ENCODE measurements at regions not wholly inside any gene's neighbourhood (a gene's known extent, or its start where the extent isn't known, plus 50 kb on each side); places are given as distances from the start of the nearest gene placed in this dataset.

DNA sequence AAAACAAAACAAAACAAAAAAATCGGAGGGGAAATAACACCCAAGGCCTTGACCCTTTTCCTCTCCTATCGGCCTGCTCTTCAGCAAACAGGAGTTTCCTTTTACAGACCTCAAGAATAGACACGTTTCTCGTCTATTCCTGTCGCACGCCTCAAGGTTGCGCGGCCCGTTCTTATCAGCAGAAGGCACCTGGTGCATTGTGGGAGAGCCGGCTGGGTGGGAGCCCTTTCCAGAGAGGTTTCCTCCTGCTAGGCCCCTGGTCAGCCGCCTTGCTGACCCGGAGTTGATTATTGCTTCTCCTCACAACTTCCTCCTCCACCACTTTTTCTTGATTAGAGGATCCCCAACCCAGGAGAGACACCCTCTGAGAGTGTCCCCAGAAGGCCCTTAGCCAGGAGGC, 497.3 kb downstream of the MIAT start:
- Histone ChIP-seq H3K36me3 (ENCODE audit: control insufficient read depth, insufficient read depth, low read length) (no peaks in the 10 kb centered on the region), H3K4me3 (ENCODE audit: low read depth, low read length) (no peak overlapping the region), H3K27me3 (ENCODE audit: control insufficient read depth, insufficient read depth, low read length) (no peaks in the 10 kb centered on the region)
- TF ChIP-seq, protein P1, sequence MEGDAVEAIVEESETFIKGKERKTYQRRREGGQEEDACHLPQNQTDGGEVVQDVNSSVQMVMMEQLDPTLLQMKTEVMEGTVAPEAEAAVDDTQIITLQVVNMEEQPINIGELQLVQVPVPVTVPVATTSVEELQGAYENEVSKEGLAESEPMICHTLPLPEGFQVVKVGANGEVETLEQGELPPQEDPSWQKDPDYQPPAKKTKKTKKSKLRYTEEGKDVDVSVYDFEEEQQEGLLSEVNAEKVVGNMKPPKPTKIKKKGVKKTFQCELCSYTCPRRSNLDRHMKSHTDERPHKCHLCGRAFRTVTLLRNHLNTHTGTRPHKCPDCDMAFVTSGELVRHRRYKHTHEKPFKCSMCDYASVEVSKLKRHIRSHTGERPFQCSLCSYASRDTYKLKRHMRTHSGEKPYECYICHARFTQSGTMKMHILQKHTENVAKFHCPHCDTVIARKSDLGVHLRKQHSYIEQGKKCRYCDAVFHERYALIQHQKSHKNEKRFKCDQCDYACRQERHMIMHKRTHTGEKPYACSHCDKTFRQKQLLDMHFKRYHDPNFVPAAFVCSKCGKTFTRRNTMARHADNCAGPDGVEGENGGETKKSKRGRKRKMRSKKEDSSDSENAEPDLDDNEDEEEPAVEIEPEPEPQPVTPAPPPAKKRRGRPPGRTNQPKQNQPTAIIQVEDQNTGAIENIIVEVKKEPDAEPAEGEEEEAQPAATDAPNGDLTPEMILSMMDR (IDR thresholded peaks at IDR 0.05; ENCODE audit: insufficient read depth, low read length, poor library complexity, severe bottlenecking), result no peak
- no peak for DNase-seq (ENCODE audit: low read depth)

DNA sequence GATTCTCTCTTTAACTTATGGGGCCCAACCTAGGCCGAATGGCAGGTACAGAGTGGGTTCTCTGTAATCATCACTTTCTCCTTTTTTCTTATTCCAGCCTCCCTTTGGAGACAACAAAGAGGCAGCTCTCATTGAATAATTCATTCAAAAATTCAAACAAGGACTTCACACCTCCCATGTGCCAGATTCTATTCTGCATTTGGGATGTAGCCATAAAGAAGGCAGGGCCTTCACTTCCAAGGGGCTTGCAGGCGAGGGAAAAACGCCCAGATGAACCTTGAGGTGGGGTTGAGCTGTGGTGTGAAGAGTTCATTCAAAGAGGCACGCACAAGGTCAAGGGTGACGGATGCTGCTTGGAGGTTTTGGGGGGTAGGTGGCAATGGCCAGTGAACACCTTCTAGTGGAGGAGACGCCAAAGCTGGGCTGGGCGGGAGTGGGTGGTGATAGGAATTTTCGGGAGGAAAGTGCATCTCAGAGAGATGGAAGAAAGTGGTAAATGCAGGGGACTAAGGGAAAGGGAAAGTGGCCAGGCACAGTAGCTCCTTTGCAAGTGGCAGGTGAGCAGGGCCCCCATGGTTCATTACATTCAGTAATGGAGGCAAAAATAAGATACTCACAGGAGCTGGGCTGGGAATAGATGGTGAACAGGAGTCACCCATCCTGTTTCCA, 499.6 kb downstream of the MIAT start:
- Histone ChIP-seq H3K27me3 (ENCODE audit: control insufficient read depth, insufficient read depth, low read length) (no peaks in the 10 kb centered on the region), H3K36me3 (ENCODE audit: control insufficient read depth, insufficient read depth, low read length) (no peaks in the 10 kb centered on the region), H3K4me3 (ENCODE audit: low read depth, low read length) (no peak overlapping the region)
- no peak for DNase-seq (ENCODE audit: low read depth)
- TF ChIP-seq, protein P1 (IDR thresholded peaks at IDR 0.05; ENCODE audit: insufficient read depth, low read length, poor library complexity, severe bottlenecking), result no peak

- DNase-seq (ENCODE audit: low read depth), result no peak
- TF ChIP-seq, protein P1 (IDR thresholded peaks at IDR 0.05; ENCODE audit: insufficient read depth, low read length, poor library complexity, severe bottlenecking), result no peak
- no peaks in the 10 kb centered on the region for H3K36me3 ChIP-seq (ENCODE audit: control insufficient read depth, insufficient read depth, low read length)
- H3K27me3 ChIP-seq (ENCODE audit: control insufficient read depth, insufficient read depth, low read length), result no peaks in the 10 kb centered on the region
- H3K4me3 ChIP-seq (ENCODE audit: low read depth, low read length), result no peak overlapping the region
Observed at GRCh38 chr22:27157666-27158370, 500.4 kb downstream of the MIAT start.

GRCh38 chr22:27159016-27159415, 501.6 kb downstream of the MIAT start:
- TF ChIP-seq, protein P1 (IDR thresholded peaks at IDR 0.05; ENCODE audit: insufficient read depth, low read length, poor library complexity, severe bottlenecking), result no peak
- no peak for DNase-seq (ENCODE audit: low read depth)
- no peaks in the 10 kb centered on the region for H3K36me3 ChIP-seq (ENCODE audit: control insufficient read depth, insufficient read depth, low read length)
- H3K27me3 ChIP-seq (ENCODE audit: control insufficient read depth, insufficient read depth, low read length), result no peaks in the 10 kb centered on the region
- H3K4me3 ChIP-seq (ENCODE audit: low read depth, low read length), result no peak overlapping the region

GRCh38 chr22:27159716-27160295, 502.4 kb downstream of the MIAT start:
- Histone ChIP-seq H3K27me3 (ENCODE audit: control insufficient read depth, insufficient read depth, low read length) (no peaks in the 10 kb centered on the region), H3K4me3 (ENCODE audit: low read depth, low read length) (no peak overlapping the region), H3K36me3 (ENCODE audit: control insufficient read depth, insufficient read depth, low read length) (no peaks in the 10 kb centered on the region)
- DNase-seq (ENCODE audit: low read depth), result no peak
- TF ChIP-seq, protein P1 (IDR thresholded peaks at IDR 0.05; ENCODE audit: insufficient read depth, low read length, poor library complexity, severe bottlenecking), result no peak

Data from kidney epithelial cell (primary cell).